ENCODE measurements at regions not wholly inside any gene's neighbourhood (a gene's known extent, or its start where the extent isn't known, plus 50 kb on each side); places are given as distances from the start of the nearest gene placed in this dataset.

DNA sequence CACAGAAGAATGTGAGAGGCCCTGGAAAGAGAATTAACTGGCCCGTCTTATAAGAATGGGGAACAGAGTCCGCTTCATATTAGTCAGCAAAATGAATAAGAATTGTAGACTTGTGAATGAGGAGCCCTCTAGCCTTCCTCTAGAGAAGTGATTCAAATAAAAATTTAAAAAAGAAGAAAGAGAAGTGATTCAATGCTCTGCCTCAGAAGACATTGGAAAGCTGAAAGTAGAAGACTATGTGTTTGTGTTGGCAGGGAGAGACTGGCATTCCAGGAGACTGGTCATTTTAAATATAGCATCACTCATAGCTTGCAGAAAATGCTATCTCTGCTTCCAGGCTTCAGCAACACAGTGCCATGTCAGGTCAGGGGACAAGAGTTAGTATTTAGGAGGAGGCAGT is 190.6 kb upstream of the HS3ST3A1 start:
- intact Hi-C loops (cut with DNase I, micrococcal nuclease) = no loop called here

DNA sequence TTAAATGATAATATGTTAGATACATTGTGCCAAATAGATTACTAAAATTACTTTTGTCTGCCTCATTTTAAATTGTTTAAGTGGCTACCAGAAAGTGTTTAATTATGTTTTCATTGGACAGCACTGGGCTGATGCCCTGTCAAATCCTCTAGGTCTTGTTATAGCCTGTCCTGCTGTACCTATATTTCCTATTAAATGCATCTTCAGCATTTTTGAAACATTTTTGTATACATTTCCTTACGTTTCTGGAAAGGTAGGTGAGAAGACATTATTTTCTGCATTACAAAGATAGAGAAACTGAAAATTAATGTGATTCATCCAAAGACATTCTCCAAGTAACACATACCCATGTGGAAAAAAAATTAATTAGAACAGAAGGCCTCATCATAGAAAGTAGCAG is 192.2 kb upstream of the HS3ST3A1 start:
- DNase-seq (no peak), ATAC-seq (no peak)
- ChIA-PET CTCF (no interaction called here), POLR2A (no interaction called here)
- intact Hi-C loops (cut with DNase I, micrococcal nuclease) = no loop called here
- Mint-ChIP-seq H3K4me3 (no peak overlapping the region), H3K4me1 (no peaks in the 10 kb centered on the region), H3K27ac (no peak overlapping the region), H3K36me3 (ENCODE audit: low read depth) (no peaks in the 10 kb centered on the region), H3K9me3 (ENCODE audit: low read depth) (peaks cover 2% of the 10 kb centered on the region), H3K27me3 (no peaks in the 10 kb centered on the region)

More for the DNA sequence above, 190.6 kb upstream of the HS3ST3A1 start:
- no peak for ATAC-seq
- Mint-ChIP-seq H3K9me3 (ENCODE audit: low read depth) (peaks cover 2% of the 10 kb centered on the region), H3K4me3 (no peak overlapping the region), H3K36me3 (ENCODE audit: low read depth) (no peaks in the 10 kb centered on the region), H3K27ac (no peak overlapping the region), H3K27me3 (peaks cover 1% of the 10 kb centered on the region), H3K4me1 (no peaks in the 10 kb centered on the region)
- DNase-seq = no peak
- ChIA-PET CTCF (no interaction called here), POLR2A (no interaction called here)

DNA sequence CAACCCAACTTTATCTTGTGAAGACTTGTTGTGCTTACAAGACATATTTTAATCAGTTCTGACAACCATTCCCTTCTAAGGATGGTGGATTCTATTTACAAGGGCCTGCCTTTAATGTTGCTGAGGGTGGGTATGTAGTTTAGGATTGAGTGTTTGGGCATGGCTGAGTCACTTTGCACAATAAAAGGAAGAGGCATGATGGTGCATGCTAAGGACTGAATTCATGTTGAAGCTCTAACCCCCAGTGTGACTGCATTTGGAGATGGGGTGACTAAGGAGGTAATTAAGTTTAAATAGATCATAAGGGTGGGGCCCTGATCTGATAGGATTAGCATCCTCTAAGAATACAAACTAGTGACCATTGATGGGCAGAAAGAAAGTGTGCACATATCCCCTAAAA is 196.1 kb upstream of the HS3ST3A1 start:
- intact Hi-C loops (cut with DNase I, micrococcal nuclease) = no loop called here
- ATAC-seq = no peak
- Mint-ChIP-seq H3K27me3 (no peaks in the 10 kb centered on the region), H3K4me3 (no peak overlapping the region), H3K27ac (no peak overlapping the region), H3K36me3 (ENCODE audit: low read depth) (no peaks in the 10 kb centered on the region), H3K9me3 (ENCODE audit: low read depth) (no peaks in the 10 kb centered on the region), H3K4me1 (no peaks in the 10 kb centered on the region)
- ChIA-PET CTCF (interaction anchor here (0.5 kb wide), 1 partner anchor 502 kb away, joined by 3 read pairs; no protein-coding TSS in a partner anchor), POLR2A (no interaction called here)
- no peak for DNase-seq

DNA sequence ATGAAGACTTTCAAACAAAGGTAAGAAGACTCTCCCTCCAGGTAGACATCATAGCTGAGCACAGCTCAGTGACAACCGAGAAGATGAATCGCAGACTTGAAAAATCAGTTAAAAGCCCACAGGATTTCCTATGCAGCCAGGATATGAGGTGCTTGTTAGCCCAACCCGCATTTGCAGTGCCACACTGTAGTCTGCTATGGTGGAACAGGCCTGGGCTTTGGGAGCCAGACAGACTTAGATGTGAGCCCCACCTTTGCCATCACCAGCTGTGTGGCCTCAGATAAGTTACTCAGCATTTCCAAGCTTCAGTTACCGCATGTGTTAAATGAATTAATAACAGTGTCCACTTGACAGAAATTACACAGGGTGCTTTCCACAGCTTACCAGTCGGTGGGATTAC is 204.4 kb upstream of the HS3ST3A1 start:
- Mint-ChIP-seq H3K4me3 (no peak overlapping the region), H3K9me3 (ENCODE audit: low read depth) (no peaks in the 10 kb centered on the region), H3K36me3 (ENCODE audit: low read depth) (no peaks in the 10 kb centered on the region), H3K27me3 (no peaks in the 10 kb centered on the region), H3K4me1 (peaks cover 2% of the 10 kb centered on the region), H3K27ac (no peak overlapping the region)
- POLR2A ChIA-PET = no interaction called here
- ATAC-seq (peak; percentile 58), DNase-seq (peak; percentile 7)
- intact Hi-C loops (cut with DNase I, micrococcal nuclease) = no loop called here
- CTCF ChIA-PET = interaction anchor here (1.1 kb wide), 1 partner anchor 18 kb away, joined by 3 read pairs; no protein-coding TSS in a partner anchor

DNA sequence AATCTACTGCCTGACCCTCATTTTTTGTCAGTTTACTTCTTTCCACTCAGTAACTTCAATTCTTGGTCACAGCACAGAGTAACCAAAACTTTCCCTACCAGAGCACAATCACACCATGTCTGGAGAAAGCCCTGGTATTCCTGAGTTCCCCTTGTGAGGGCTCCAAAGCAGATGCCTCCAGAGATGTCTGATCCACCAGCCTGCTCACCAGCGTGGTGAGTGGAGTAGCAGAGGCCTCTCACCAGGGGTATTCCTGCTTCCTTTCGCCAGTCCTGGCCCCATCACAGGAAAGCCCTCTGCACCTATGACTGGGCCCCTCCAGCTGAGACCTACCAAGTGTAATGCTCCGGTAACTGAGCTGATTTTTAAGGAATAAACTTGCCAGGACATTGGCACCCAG is 205.4 kb upstream of the HS3ST3A1 start:
- ChIA-PET CTCF (no interaction called here), POLR2A (no interaction called here)
- H3K9me3 Mint-ChIP-seq (ENCODE audit: low read depth) = no peaks in the 10 kb centered on the region
- ATAC-seq (no peak), DNase-seq (no peak)
- intact Hi-C loops (cut with DNase I, micrococcal nuclease) = no loop called here
- H3K27ac Mint-ChIP-seq = no peak overlapping the region
- H3K4me1 Mint-ChIP-seq = peaks cover 4% of the 10 kb centered on the region
- H3K4me3 Mint-ChIP-seq = no peak overlapping the region
- no peaks in the 10 kb centered on the region for H3K36me3 Mint-ChIP-seq (ENCODE audit: low read depth)
- H3K27me3 Mint-ChIP-seq = no peaks in the 10 kb centered on the region

DNA sequence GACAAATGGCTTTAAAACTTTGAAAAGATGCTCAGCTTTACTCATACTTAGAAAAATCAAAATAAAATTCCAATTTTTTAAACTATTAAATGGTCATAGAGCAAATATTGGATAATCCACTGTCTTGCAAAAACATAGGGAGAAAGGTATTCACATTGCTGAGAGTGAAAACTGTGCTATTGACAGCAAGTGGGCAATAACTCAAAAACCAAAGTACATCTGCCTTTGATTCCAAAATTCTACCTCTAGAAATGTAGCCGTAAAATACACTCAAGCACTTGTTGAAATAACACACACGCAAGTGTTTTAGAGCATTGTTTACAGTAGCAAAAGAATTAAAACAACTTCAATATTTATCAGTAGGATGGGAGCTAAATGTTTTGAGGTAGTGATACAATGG is 210.6 kb upstream of the HS3ST3A1 start:
- ChIA-PET POLR2A (no interaction called here), CTCF (no interaction called here)
- Mint-ChIP-seq H3K4me1 (peaks cover 3% of the 10 kb centered on the region), H3K36me3 (ENCODE audit: low read depth) (no peaks in the 10 kb centered on the region), H3K27me3 (no peaks in the 10 kb centered on the region), H3K27ac (no peak overlapping the region), H3K4me3 (no peak overlapping the region), H3K9me3 (ENCODE audit: low read depth) (no peaks in the 10 kb centered on the region)
- ATAC-seq (no peak), DNase-seq (no peak)
- intact Hi-C loops (cut with DNase I, micrococcal nuclease) = no loop called here

DNA sequence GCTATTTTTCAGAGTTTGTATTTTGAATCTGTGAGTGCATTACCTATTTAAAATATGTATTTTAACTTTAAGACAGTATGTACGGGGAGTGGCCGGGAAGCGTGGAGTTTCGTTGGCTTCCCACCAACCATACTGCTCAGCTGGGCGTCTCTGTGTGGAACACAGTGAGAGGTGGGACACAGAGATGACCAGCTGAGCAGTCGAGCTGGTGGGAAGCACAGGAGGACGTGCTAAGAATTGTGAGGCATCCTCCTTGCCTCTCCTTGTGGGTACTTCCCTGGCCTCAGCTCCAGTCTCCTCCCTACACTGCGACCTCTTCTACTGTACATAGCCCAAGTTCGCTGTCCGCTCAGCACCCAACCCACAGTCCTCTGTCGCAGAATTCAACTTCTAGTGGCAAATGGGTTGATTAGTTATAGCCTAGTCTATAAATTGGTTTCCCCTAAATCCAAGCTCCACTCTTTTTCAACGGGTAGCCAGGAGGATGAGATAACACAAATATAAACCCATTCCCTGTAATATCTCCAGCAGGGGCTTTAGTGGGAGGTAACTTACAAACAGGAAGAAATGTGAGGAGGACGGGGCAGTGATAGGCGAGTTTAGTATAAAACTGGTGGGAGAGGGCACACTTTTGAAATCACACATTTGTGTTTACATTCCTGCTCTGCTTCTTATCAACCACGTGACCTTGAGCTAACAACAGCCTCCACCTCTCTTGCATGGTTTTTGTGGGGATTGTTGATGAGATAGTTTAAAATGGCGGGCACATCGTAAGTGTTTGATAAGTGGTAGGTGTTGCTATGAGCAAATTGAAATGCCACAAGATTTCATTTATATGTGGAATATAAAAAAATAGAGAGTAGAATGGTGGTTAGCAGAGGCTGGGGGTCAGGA is 211.9 kb upstream of the HS3ST3A1 start:
- ATAC-seq (no peak), DNase-seq (no peak)
- POLR2A ChIA-PET = no interaction called here
- intact Hi-C loops (cut with DNase I, micrococcal nuclease) = no loop called here
- Mint-ChIP-seq H3K27ac (no peak overlapping the region), H3K4me3 (no peak overlapping the region), H3K4me1 (peaks cover 3% of the 10 kb centered on the region), H3K9me3 (ENCODE audit: low read depth) (no peaks in the 10 kb centered on the region), H3K36me3 (ENCODE audit: low read depth) (no peaks in the 10 kb centered on the region), H3K27me3 (no peaks in the 10 kb centered on the region)
- CTCF ChIA-PET = interaction anchor here (0.6 kb wide), 1 partner anchor 28 kb away, joined by 3 read pairs; no protein-coding TSS in a partner anchor

DNA sequence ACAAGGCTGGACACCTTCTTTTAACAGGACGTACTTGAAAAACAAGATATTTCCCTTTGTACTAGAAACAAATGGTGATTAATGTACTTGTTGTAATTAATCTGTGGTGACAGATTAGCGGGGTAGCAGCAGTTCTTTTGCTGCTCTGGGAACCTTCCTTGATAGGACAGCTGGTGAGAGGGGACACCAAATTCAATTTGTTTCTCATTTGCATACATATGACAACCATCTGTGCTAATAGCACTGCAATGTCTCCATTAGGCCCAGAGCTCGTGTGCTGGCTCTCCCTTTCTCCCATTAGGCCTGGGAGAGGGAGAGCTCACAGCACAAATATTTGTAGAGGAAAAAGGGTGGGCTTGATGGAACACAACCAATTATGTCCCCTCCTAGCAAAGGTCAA is 221.0 kb upstream of the HS3ST3A1 start:
- Mint-ChIP-seq H3K27ac (no peak overlapping the region), H3K27me3 (no peaks in the 10 kb centered on the region), H3K4me3 (no peak overlapping the region), H3K36me3 (ENCODE audit: low read depth) (no peaks in the 10 kb centered on the region), H3K4me1 (peaks cover 9% of the 10 kb centered on the region), H3K9me3 (ENCODE audit: low read depth) (peaks cover 3% of the 10 kb centered on the region)
- DNase-seq (no peak), ATAC-seq (no peak)
- intact Hi-C loops (cut with DNase I, micrococcal nuclease) = loop anchor here in 1 of 2 experiments (10.0 kb wide), 1 partner anchor 62 kb away; no protein-coding TSS in a partner anchor
- ChIA-PET CTCF (no interaction called here), POLR2A (interaction anchor here (0.6 kb wide), 1 partner anchor 180 kb away, joined by 3 read pairs; no protein-coding TSS in a partner anchor)

DNA sequence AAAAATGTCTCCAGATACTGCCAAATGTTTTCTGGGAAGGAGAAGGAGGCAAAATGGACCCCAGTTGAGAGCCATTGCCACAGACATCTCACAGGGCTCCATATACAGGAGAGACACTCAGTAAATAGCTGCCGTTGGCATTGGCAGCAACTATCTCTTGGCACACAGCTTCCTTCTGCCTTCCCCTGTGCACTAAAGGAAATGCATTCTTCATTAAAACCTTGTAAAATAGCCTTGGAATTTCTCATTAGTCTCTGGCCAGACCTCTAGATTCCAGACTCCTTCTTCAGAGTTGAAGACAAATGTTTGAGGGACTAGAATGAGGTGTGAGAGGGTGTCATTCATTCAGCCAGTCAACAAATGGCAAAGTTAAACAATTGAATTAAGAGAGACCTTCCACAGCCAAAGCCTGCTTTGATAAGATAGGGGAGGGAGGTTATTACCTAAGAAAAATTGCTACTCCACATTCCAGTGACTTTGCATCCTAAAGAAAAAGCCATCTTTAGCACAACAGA is 223.9 kb upstream of the HS3ST3A1 start:
- ChIA-PET POLR2A (no interaction called here), CTCF (no interaction called here)
- H3K36me3 Mint-ChIP-seq (ENCODE audit: low read depth) = no peaks in the 10 kb centered on the region
- intact Hi-C loops (cut with DNase I, micrococcal nuclease) = loop anchor here in 1 of 2 experiments (10.0 kb wide), 1 partner anchor 59 kb away; no protein-coding TSS in a partner anchor
- ATAC-seq (no peak), DNase-seq (no peak)
- H3K27ac Mint-ChIP-seq = no peak overlapping the region
- no peak overlapping the region for H3K4me3 Mint-ChIP-seq
- peaks cover 5% of the 10 kb centered on the region for H3K9me3 Mint-ChIP-seq (ENCODE audit: low read depth)
- peaks cover 9% of the 10 kb centered on the region for H3K4me1 Mint-ChIP-seq
- H3K27me3 Mint-ChIP-seq = no peaks in the 10 kb centered on the region

DNA sequence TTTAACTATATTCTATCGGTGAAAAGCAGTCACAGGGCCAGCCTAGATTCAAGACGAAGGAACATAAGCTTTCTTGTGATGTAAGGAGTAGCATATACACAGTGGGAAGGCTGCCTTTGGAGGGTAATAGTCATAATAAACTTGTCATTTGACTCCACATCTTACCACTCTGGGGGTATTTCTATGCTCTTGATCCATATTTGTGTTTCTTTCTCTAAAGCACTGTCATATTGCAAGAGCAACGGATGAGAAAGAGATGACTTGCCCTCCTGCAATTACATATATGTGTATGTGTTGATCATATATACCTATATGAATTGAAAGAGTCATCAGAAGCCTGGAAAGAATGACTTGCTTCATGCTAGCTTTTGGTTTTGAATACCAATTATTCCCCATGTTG is 225.4 kb upstream of the HS3ST3A1 start:
- ATAC-seq (peak; percentile 92), DNase-seq (no peak)
- POLR2A ChIA-PET = no interaction called here
- no peaks in the 10 kb centered on the region for H3K36me3 Mint-ChIP-seq (ENCODE audit: low read depth)
- no peaks in the 10 kb centered on the region for H3K27me3 Mint-ChIP-seq
- CTCF ChIA-PET = interaction anchor here (1.1 kb wide), 1 partner anchor 1099 kb away, joined by 3 read pairs; no protein-coding TSS in a partner anchor
- peaks cover 9% of the 10 kb centered on the region for H3K4me1 Mint-ChIP-seq
- H3K4me3 Mint-ChIP-seq = no peak overlapping the region
- intact Hi-C loops (cut with DNase I, micrococcal nuclease) = loop anchor here in 1 of 2 experiments (10.0 kb wide), 1 partner anchor 58 kb away; no protein-coding TSS in a partner anchor
- H3K27ac Mint-ChIP-seq = no peak overlapping the region
- H3K9me3 Mint-ChIP-seq (ENCODE audit: low read depth) = peaks cover 5% of the 10 kb centered on the region

DNA sequence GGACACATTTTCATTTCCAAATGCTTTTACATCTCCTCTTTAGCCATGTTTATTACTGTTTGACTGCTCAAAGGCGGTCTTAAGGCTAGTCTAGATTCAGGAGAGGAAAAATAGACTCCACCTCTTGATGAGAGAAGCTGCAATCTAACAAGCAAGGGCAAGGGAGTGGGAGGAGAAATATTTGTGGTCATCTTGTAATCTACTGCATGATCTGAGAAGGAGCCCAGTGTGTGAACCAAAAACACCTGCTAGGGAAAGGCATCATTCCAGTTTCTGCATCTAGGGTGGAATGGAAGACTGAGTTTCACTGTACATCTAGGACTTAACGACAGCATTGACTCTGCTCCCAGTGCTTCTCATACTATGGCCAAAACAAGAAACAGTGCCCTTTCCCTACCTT is 232.2 kb upstream of the HS3ST3A1 start:
- no peak overlapping the region for H3K4me3 Mint-ChIP-seq

DNA sequence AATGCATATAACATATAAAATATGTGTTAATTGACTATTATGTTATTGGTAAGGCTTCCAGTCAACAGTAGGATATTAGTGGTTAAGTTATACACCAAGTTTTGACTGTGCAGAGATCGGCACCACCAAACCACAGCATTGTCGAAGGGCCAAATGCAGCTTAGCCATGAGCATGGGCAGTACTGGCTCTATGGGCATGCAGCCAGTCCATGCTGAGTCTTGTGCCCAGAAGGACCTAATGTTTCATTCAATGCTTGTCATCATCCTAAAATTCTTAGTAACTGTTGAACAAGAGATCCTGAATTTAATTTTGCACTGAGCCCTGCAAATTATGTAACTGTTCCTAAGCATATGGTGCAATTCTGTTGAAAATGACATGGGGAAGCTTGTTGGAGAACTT is 233.4 kb upstream of the HS3ST3A1 start:
- Mint-ChIP-seq H3K4me3 (no peak overlapping the region), H3K27ac (no peak overlapping the region), H3K27me3 (no peaks in the 10 kb centered on the region), H3K9me3 (ENCODE audit: low read depth) (no peaks in the 10 kb centered on the region), H3K4me1 (peaks cover 3% of the 10 kb centered on the region), H3K36me3 (ENCODE audit: low read depth) (no peaks in the 10 kb centered on the region)
- DNase-seq (no peak), ATAC-seq (no peak)
- intact Hi-C loops (cut with DNase I, micrococcal nuclease) = loop anchor here in 1 of 2 experiments (10.0 kb wide), 1 partner anchor 460 kb away; no protein-coding TSS in a partner anchor
- ChIA-PET POLR2A (no interaction called here), CTCF (no interaction called here)

More for the DNA sequence above, 232.2 kb upstream of the HS3ST3A1 start:
- CTCF ChIA-PET = interaction anchor here (1.2 kb wide), 1 partner anchor 15 kb away, joined by 3 read pairs; no protein-coding TSS in a partner anchor
- Mint-ChIP-seq H3K27me3 (no peaks in the 10 kb centered on the region), H3K9me3 (ENCODE audit: low read depth) (no peaks in the 10 kb centered on the region), H3K4me1 (no peaks in the 10 kb centered on the region), H3K27ac (no peak overlapping the region), H3K36me3 (ENCODE audit: low read depth) (no peaks in the 10 kb centered on the region)
- POLR2A ChIA-PET = no interaction called here
- DNase-seq (no peak), ATAC-seq (no peak)
- intact Hi-C loops (cut with DNase I, micrococcal nuclease) = loop anchor here in 1 of 2 experiments (10.0 kb wide), 1 partner anchor 461 kb away; no protein-coding TSS in a partner anchor

Measured in activated CD4-positive, alpha-beta T cell treated with anti-CD3 and anti-CD28 coated beads for 36 hours (primary cell).